ENCODE measurements at regions not wholly inside any gene's neighbourhood (a gene's known extent, or its start where the extent isn't known, plus 50 kb on each side); places are given as distances from the start of the nearest gene placed in this dataset.

DNA sequence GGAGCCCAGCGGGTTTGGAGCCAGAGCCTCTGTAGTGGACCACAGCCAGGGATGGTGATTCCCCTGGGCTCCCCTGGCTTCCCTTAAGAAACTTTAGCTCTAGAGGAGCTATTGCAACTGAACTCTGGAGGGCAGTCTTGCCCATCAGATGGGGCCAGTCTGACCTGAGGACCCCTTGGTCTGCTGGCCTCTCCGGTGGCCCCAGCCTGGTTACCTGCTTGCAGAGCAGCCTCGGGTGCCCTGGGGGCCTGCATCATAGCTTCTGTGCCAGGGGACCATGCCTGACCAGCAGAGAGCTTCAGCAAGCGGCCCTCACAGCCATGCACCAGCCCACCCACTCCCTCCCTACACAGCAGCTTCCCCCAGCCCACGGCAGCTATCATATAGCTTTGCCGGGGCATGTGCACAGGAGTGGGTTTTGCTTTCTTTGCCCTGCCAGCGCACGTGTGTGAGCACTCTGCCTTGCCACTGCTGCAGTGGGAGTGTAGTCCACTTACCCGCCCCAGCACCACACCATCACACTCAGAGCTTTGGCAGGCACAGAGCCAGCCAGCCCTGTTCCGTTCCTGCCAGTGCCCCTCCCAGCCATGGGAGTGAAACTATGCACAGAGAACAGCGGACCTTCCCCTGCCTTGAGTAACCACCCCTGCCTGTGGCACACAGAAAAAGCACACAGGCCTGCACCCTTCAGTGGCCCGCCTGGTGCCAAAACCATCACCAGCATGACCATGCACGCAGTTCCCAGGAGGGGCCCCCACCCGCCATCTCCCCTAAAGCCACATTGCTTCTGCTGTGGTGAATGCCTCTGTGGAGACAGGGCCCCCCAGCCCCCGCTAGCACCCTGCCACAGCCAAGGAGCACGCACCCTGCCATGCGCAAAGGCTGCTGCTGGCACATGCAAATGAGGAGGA is 442.9 kb upstream of the NEGR1 start:
- TF ChIP-seq, protein P1, sequence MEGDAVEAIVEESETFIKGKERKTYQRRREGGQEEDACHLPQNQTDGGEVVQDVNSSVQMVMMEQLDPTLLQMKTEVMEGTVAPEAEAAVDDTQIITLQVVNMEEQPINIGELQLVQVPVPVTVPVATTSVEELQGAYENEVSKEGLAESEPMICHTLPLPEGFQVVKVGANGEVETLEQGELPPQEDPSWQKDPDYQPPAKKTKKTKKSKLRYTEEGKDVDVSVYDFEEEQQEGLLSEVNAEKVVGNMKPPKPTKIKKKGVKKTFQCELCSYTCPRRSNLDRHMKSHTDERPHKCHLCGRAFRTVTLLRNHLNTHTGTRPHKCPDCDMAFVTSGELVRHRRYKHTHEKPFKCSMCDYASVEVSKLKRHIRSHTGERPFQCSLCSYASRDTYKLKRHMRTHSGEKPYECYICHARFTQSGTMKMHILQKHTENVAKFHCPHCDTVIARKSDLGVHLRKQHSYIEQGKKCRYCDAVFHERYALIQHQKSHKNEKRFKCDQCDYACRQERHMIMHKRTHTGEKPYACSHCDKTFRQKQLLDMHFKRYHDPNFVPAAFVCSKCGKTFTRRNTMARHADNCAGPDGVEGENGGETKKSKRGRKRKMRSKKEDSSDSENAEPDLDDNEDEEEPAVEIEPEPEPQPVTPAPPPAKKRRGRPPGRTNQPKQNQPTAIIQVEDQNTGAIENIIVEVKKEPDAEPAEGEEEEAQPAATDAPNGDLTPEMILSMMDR (IDR thresholded peaks at IDR 0.05), result no peak
- no peak for TF ChIP-seq ZFX (IDR thresholded peaks at IDR 0.05; ENCODE audit: borderline replicate concordance)
- H3K27ac ChIP-seq, result no peak overlapping the region

- H3K27ac ChIP-seq, result no peak overlapping the region
- no peak for TF ChIP-seq ZFX (IDR thresholded peaks at IDR 0.05; ENCODE audit: borderline replicate concordance)
These were observed 423.6 kb upstream of the NEGR1 start for GRCh38 chr1:72705921-72706320.

- no peak overlapping the region for H3K27ac ChIP-seq
- no peak for TF ChIP-seq ZFX (IDR thresholded peaks at IDR 0.05; ENCODE audit: borderline replicate concordance)
- TF ChIP-seq, protein P1 (IDR thresholded peaks at IDR 0.05), result no peak
These were observed 422.6 kb upstream of the NEGR1 start for GRCh38 chr1:72704841-72705477.

DNA sequence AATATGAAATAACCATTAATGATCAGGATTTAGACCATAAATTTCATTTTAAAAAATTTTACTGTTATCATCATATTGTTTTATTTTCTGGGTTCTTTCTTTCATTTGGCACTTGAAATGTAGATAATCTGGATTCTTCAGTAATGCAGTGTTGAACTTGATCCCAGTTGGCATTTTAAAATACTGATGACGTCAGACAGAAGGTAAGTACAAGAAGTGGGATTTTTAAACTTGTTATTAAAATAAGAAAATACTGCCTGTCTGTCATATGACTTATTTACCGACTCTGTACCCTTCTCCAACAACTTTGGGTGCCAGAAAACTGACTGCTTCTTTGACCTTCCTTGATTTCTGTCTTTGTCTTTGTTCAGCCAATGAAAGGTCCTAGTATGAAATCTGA is 415.1 kb upstream of the NEGR1 start:
- H3K27ac ChIP-seq, result no peak overlapping the region
- TF ChIP-seq ZFX (IDR thresholded peaks at IDR 0.05; ENCODE audit: borderline replicate concordance), result no peak
- TF ChIP-seq, protein P1 (IDR thresholded peaks at IDR 0.05), result no peak

DNA sequence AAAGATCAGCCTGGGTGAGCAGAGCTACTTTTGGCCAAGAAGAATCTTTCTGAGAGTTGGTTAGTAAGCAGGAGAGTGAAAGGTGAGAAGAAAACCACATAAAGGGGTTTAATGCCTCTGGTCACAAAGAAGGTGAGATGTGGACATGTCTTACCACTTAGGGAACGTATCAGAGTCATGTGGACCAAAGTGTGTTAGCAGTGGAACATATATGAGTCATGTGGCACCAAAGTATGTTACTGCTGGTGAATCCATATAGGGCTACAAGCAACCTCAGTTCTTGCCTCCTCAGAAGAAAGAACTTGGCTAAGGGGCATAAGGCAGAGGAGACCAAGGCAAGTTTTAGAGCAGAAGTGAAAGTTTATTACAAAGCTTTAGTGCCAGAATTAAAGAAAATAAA is 411.6 kb upstream of the NEGR1 start:
- TF ChIP-seq, protein P1 (IDR thresholded peaks at IDR 0.05), result no peak
- no peak for TF ChIP-seq ZFX (IDR thresholded peaks at IDR 0.05; ENCODE audit: borderline replicate concordance)

DNA sequence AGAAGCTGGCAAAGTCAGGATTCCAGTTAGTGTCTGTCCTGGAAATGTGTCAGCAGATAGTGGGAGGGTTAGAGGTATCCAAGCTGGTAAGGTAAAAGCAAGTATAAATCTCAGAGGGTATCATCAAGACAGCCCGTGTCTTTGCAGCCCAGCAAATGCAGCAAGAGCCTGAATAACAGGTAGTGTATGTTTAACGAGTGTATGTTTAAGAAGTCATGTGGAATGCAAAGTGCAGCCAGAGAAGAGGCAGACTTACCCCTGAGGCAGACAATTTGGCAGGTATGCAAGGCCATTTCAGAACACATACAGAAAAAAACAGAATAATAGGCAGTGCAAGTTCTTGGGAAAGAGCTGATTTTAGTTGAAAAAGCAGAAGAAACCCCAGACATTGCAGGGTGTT is 411.0 kb upstream of the NEGR1 start:
- H3K27ac ChIP-seq, result no peak overlapping the region
- TF ChIP-seq, protein P1 (IDR thresholded peaks at IDR 0.05), result no peak
- no peak for TF ChIP-seq ZFX (IDR thresholded peaks at IDR 0.05; ENCODE audit: borderline replicate concordance)

More for the DNA sequence above, 411.6 kb upstream of the NEGR1 start:
- no peak overlapping the region for H3K27ac ChIP-seq

DNA sequence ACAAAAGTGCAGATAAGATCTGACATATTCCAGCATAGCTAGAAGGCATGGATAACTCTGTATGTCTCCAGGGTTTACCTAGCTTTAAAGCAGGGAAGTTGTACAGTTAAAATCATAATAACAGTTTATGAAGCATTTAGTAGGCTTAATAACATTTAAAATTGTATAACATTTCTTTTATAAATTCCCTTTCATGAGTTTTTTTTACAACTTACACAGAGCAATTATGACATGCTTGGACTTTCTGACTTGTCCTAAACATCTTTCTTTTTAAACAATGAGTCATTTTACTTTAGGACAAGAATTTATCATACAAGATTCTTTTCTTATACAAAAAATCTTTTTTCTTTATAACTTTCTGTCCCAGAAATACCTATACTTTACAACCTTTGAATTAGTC is 408.5 kb upstream of the NEGR1 start:
- no peak overlapping the region for H3K27ac ChIP-seq
- TF ChIP-seq, protein P1 (IDR thresholded peaks at IDR 0.05), result no peak
- no peak for TF ChIP-seq ZFX (IDR thresholded peaks at IDR 0.05; ENCODE audit: borderline replicate concordance)

All from 22Rv1 (cell line).